A673 (cell line): ENCODE measurements at regions not wholly inside any gene's neighbourhood (a gene's known extent, or its start where the extent isn't known, plus 50 kb on each side); places are given as distances from the start of the nearest gene placed in this dataset.

Experiments
- EZH2 ChIP-seq: fragments of 200-600 bp; sonication (generic); IDR thresholded peaks from 2 replicates; pipeline ENCODE4 v1.6.1; 2017; ENCODE audit warnings: borderline replicate concordance, low read depth, mild to moderate bottlenecking, mixed read lengths, antibody characterized with exemption, low read length; ENCODE audit not compliant: poor library complexity, severe bottlenecking
- TF ChIP-seq, protein P1 (sequence below): fragments of 300-800, 200-600 bp; sonication (generic); conservative IDR thresholded peaks from 2 replicates; pipeline ENCODE4 v1.5.1; 2017; ENCODE audit warnings: low read depth, mild to moderate bottlenecking, antibody characterized with exemption, low read length, moderate library complexity, mixed read lengths

DNA sequence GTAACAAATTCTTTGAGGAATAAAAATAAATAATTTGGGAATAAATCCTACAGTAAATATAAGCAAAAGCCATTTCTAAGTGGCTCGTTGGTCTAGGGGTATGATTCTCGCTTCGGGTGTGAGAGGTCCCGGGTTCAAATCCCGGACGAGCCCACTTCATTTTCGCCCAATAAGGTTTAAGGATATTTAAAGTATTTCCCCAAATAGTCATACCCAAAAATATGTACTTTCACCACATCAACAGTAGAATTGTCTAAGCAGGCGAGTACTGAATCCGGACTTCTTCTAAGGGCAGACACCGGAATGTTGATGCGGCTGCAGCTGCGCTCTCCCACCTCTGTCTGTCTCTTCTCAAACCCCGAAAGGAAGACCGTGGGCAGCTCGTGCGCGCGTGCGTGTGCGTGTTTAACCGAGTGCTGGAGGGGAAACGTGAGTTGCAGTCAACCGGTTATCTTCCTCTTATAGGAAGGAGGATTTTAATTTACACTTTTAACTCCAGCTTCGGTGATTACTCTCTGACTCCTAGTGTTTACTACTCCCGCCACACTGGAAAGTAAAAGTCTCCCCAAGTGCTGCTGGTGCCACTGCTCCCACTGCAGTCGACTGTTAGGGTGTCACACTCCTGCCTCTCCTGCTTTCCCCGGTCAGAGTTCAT lies 155.7 kb upstream of the PRSS16 start:
- TF ChIP-seq, protein P1, sequence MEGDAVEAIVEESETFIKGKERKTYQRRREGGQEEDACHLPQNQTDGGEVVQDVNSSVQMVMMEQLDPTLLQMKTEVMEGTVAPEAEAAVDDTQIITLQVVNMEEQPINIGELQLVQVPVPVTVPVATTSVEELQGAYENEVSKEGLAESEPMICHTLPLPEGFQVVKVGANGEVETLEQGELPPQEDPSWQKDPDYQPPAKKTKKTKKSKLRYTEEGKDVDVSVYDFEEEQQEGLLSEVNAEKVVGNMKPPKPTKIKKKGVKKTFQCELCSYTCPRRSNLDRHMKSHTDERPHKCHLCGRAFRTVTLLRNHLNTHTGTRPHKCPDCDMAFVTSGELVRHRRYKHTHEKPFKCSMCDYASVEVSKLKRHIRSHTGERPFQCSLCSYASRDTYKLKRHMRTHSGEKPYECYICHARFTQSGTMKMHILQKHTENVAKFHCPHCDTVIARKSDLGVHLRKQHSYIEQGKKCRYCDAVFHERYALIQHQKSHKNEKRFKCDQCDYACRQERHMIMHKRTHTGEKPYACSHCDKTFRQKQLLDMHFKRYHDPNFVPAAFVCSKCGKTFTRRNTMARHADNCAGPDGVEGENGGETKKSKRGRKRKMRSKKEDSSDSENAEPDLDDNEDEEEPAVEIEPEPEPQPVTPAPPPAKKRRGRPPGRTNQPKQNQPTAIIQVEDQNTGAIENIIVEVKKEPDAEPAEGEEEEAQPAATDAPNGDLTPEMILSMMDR, result no peak
- TF ChIP-seq EZH2, result no peak
